Chondrocyte (in vitro differentiated cells): ENCODE measurements at regions not wholly inside any gene's neighbourhood (a gene's known extent, or its start where the extent isn't known, plus 50 kb on each side); places are given as distances from the start of the nearest gene placed in this dataset.

Experiments used
- DNase-seq: peaks from one replicate; pipeline ENCODE4 v3.0.0; 2021; ENCODE audit warnings: mixed read lengths, low spot score
- H3K27ac Mint-ChIP-seq: one replicate; pipeline ENCODE4 v1.8.0; 2021; ENCODE audit warnings: mild to moderate bottlenecking, moderate library complexity, mixed read lengths; ENCODE audit not compliant: unreplicated experiment
- H3K27me3 Mint-ChIP-seq: 2 replicates; pipeline ENCODE4 v1.8.0; 2021; ENCODE audit warnings: low read depth, mixed read lengths
- H3K36me3 Mint-ChIP-seq: 2 replicates; pipeline ENCODE4 v1.8.0; 2021; ENCODE audit warnings: low read depth, mixed read lengths
- H3K4me1 Mint-ChIP-seq: 2 replicates; pipeline ENCODE4 v1.8.0; 2021; ENCODE audit warnings: low read depth, mild to moderate bottlenecking, mixed read lengths
- H3K4me3 Mint-ChIP-seq: one replicate; pipeline ENCODE4 v1.8.0; 2021; ENCODE audit warnings: mild to moderate bottlenecking, moderate library complexity, mixed read lengths; ENCODE audit not compliant: unreplicated experiment
- H3K9me3 Mint-ChIP-seq: 2 replicates; pipeline ENCODE4 v1.8.0; 2021; ENCODE audit warnings: low read depth, mixed read lengths
- CTCF ChIP-seq: fragments of 200-600 bp; sonication (generic); IDR thresholded peaks from 2 replicates; pipeline ENCODE4 v1.5.0; 2021; ENCODE audit warnings: antibody characterized with exemption, mild to moderate bottlenecking, moderate library complexity

GRCh38 chr7:95687759-95688343 lies 84.5 kb upstream of the DYNC1I1 start:
- no peak for DNase-seq
- no peak overlapping the region for H3K27ac Mint-ChIP-seq
- H3K27me3 Mint-ChIP-seq: no peaks in the 10 kb centered on the region

GRCh38 chr7:95686109-95686508 lies 86.2 kb upstream of the DYNC1I1 start:
- no peak overlapping the region for H3K27ac Mint-ChIP-seq
- H3K4me3 Mint-ChIP-seq: no peak overlapping the region
- peaks cover 2% of the 10 kb centered on the region for H3K27me3 Mint-ChIP-seq
- DNase-seq: no peak
- peaks cover 5% of the 10 kb centered on the region for H3K4me1 Mint-ChIP-seq
- no peaks in the 10 kb centered on the region for H3K9me3 Mint-ChIP-seq
- H3K36me3 Mint-ChIP-seq: no peaks in the 10 kb centered on the region
- TF ChIP-seq CTCF: peak; percentile 85

More at GRCh38 chr7:95687759-95688343, 84.5 kb upstream of the DYNC1I1 start:
- Mint-ChIP-seq H3K9me3 (no peaks in the 10 kb centered on the region), H3K4me3 (no peak overlapping the region), H3K4me1 (peaks cover 5% of the 10 kb centered on the region), H3K36me3 (no peaks in the 10 kb centered on the region)
- TF ChIP-seq CTCF: peak; percentile 80

GRCh38 chr7:95684505-95684904 lies 87.8 kb upstream of the DYNC1I1 start:
- DNase-seq: no peak
- no peak for TF ChIP-seq CTCF
- Mint-ChIP-seq H3K27me3 (peaks cover 2% of the 10 kb centered on the region), H3K27ac (no peak overlapping the region), H3K4me3 (no peak overlapping the region), H3K36me3 (no peaks in the 10 kb centered on the region), H3K9me3 (no peaks in the 10 kb centered on the region), H3K4me1 (no peaks in the 10 kb centered on the region)

GRCh38 chr7:95684037-95684436 lies 87.7 kb upstream of the PDK4 start:
- no peaks in the 10 kb centered on the region for H3K36me3 Mint-ChIP-seq
- TF ChIP-seq CTCF: peak; percentile 89
- no peak for DNase-seq
- H3K4me3 Mint-ChIP-seq: no peak overlapping the region
- no peaks in the 10 kb centered on the region for H3K4me1 Mint-ChIP-seq
- H3K27me3 Mint-ChIP-seq: peaks cover 2% of the 10 kb centered on the region
- H3K9me3 Mint-ChIP-seq: no peaks in the 10 kb centered on the region
- H3K27ac Mint-ChIP-seq: no peak overlapping the region

GRCh38 chr7:95682913-95683312 lies 86.6 kb upstream of the PDK4 start:
- H3K27me3 Mint-ChIP-seq: peaks cover 2% of the 10 kb centered on the region
- H3K9me3 Mint-ChIP-seq: no peaks in the 10 kb centered on the region
- no peaks in the 10 kb centered on the region for H3K4me1 Mint-ChIP-seq
- no peak overlapping the region for H3K27ac Mint-ChIP-seq
- no peaks in the 10 kb centered on the region for H3K36me3 Mint-ChIP-seq
- no peak overlapping the region for H3K4me3 Mint-ChIP-seq
- DNase-seq: no peak
- no peak for TF ChIP-seq CTCF
